Neural progenitor cell (in vitro differentiated cells): ENCODE measurements at regions not wholly inside any gene's neighbourhood (a gene's known extent, or its start where the extent isn't known, plus 50 kb on each side); places are given as distances from the start of the nearest gene placed in this dataset.
"Not testable (repeated sequence)": the region's sequence is repeated elsewhere in the genome, so short reads cannot be mapped to it uniquely, and the experiment has no call there.

Experiments used
- CTCF ChIP-seq: fragments of 200-600 bp; sonication (generic); IDR thresholded peaks from 2 replicates; pipeline ENCODE4 v1.5.1; 2017; ENCODE audit warnings: antibody characterized with exemption, mild to moderate bottlenecking
- EZH2 ChIP-seq: fragments of 200-600 bp; sonication (generic); IDR thresholded peaks from 2 replicates; pipeline ENCODE4 v1.6.1; 2017; ENCODE audit warnings: antibody characterized with exemption, mild to moderate bottlenecking, moderate library complexity
- EZH2phosphoT487 ChIP-seq: fragments of 200-600 bp; sonication (generic); IDR thresholded peaks from 2 replicates; pipeline ENCODE4 v1.6.1; 2017; ENCODE audit warnings: antibody characterized with exemption

GRCh38 chr5:148889936-148890335 lies 63.5 kb downstream of the ADRB2 start:
- not testable (repeated sequence) for TF ChIP-seq CTCF, EZH2phosphoT487, EZH2
